HG02588 (cell line): ENCODE measurements at regions not wholly inside any gene's neighbourhood (a gene's known extent, or its start where the extent isn't known, plus 50 kb on each side); places are given as distances from the start of the nearest gene placed in this dataset.
A peak's percentile ranks its signal among the peaks of the same experiment; 100 is the strongest.
"Not testable (repeated sequence)": the region's sequence is repeated elsewhere in the genome, so short reads cannot be mapped to it uniquely, and the experiment has no call there.

Source experiments
- ATAC-seq: cut with Tn5 transposase; IDR thresholded peaks from one replicate; pipeline ENCODE4 v1.9.1; 2021; ENCODE audit warnings: mild to moderate bottlenecking, moderate library complexity; ENCODE audit not compliant: unreplicated experiment

GRCh38 chr7:136138991-136139390, 161.8 kb upstream of the MTPN start:
- ATAC-seq = no peak

- no peak for ATAC-seq
These were observed 159.8 kb upstream of the MTPN start for GRCh38 chr7:136136906-136137454.

- no peak for ATAC-seq
These were observed 157.3 kb upstream of the MTPN start for GRCh38 chr7:136134503-136134902.

GRCh38 chr7:136133551-136133950, 156.4 kb upstream of the MTPN start:
- no peak for ATAC-seq

- ATAC-seq = no peak
These were observed 154.1 kb upstream of the MTPN start for GRCh38 chr7:136131304-136131630.

GRCh38 chr7:136130511-136131303, 153.5 kb upstream of the MTPN start:
- ATAC-seq = no peak

GRCh38 chr7:136128050-136128449, 150.9 kb upstream of the MTPN start:
- no peak for ATAC-seq

- no peak for ATAC-seq
These were observed 146.2 kb upstream of the MTPN start for GRCh38 chr7:136123352-136123751.

- no peak for ATAC-seq
These were observed 144.9 kb upstream of the MTPN start for GRCh38 chr7:136122026-136122425.

- no peak for ATAC-seq
These were observed 140.4 kb upstream of the MTPN start for GRCh38 chr7:136117539-136117938.

- ATAC-seq = no peak
These were observed 139.0 kb upstream of the MTPN start for GRCh38 chr7:136116186-136116585.

- ATAC-seq = peak; percentile 98
These were observed 138.0 kb upstream of the MTPN start for GRCh38 chr7:136114966-136115762.

- not testable (repeated sequence) for ATAC-seq
These were observed 137.3 kb upstream of the MTPN start for GRCh38 chr7:136114467-136114866.

GRCh38 chr7:136109037-136109436, 131.9 kb upstream of the MTPN start:
- ATAC-seq = not testable (repeated sequence)

GRCh38 chr7:136105191-136105590, 128.0 kb upstream of the MTPN start:
- ATAC-seq = no peak

GRCh38 chr7:136104269-136104603, 127.1 kb upstream of the MTPN start:
- ATAC-seq = no peak

- no peak for ATAC-seq
These were observed 126.5 kb upstream of the MTPN start for GRCh38 chr7:136103545-136104268.

- ATAC-seq = no peak
These were observed 125.7 kb upstream of the MTPN start for GRCh38 chr7:136102881-136103280.

GRCh38 chr7:136092714-136093113, 115.6 kb upstream of the MTPN start:
- not testable (repeated sequence) for ATAC-seq

GRCh38 chr7:136087881-136088280, 110.7 kb upstream of the MTPN start:
- ATAC-seq = no peak

GRCh38 chr7:136086712-136087111, 109.6 kb upstream of the MTPN start:
- ATAC-seq = peak; percentile 95
